Spleen (tissue), 7 donors: ENCODE measurements at regions not wholly inside any gene's neighbourhood (a gene's known extent, or its start where the extent isn't known, plus 50 kb on each side); places are given as distances from the start of the nearest gene placed in this dataset.

Experiments used
- POLR2A ChIP-seq, 3 donors: fragments of 450-650 bp; IDR thresholded peaks; one replicate each; pipeline ENCODE4 v1.5.1; 2017; ENCODE audit warnings: antibody characterized with exemption in 3 of 3, mild to moderate bottlenecking in 1 of 3
- POLR2AphosphoS5 ChIP-seq, 3 donors: sonication (generic); formaldehyde crosslinking; IDR thresholded peaks; one replicate each; pipeline ENCODE4 v1.5.1; 2017; ENCODE audit warnings: antibody characterized with exemption in 3 of 3
- TF ChIP-seq, protein P1 (sequence below), 11 experiments: fragments of 200-600 bp in 7 of 11; fragments of 450-650 bp in 4 of 11; sonication (generic) in 4 of 11; IDR thresholded peaks in 8 of 11; conservative IDR thresholded peaks in 3 of 11; 1 replicate in 7 of 11; 2 replicates in 4 of 11; pipeline versions ENCODE4 v1.4.0 to v1.8.0; 2016 to 2021; ENCODE audit warnings: antibody characterized with exemption in 11 of 11, inconsistent platforms in 4 of 11, mild to moderate bottlenecking in 1 of 11
- donor health status: DM: no; HTN: no; CAD: no; lungs with moderate emphysema.
- donor health status: DM: no; HTN: no; CAD: no.
- donor health status: DM: no; HTN: no; CAD: no.

DNA sequence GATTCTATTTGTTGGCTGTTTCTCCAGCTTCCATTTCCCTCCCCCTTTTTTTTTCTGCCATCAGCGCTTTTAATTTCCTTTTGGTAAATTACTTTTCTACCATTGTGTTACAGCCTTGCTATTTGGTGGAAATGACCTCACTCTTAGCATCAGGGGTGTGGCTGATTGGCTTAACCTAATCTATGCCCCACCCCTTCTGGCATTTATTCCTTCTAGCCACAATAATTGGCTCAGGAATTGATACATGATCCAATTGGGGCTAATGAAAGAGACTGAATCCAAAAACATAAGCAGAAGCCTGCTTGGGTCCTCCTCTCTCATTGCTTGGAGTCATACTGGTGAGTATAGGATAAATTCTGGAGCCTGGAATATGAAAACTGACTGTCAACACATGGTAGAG lies 402.4 kb upstream of the LRRC4C start:
- TF ChIP-seq, protein P1, sequence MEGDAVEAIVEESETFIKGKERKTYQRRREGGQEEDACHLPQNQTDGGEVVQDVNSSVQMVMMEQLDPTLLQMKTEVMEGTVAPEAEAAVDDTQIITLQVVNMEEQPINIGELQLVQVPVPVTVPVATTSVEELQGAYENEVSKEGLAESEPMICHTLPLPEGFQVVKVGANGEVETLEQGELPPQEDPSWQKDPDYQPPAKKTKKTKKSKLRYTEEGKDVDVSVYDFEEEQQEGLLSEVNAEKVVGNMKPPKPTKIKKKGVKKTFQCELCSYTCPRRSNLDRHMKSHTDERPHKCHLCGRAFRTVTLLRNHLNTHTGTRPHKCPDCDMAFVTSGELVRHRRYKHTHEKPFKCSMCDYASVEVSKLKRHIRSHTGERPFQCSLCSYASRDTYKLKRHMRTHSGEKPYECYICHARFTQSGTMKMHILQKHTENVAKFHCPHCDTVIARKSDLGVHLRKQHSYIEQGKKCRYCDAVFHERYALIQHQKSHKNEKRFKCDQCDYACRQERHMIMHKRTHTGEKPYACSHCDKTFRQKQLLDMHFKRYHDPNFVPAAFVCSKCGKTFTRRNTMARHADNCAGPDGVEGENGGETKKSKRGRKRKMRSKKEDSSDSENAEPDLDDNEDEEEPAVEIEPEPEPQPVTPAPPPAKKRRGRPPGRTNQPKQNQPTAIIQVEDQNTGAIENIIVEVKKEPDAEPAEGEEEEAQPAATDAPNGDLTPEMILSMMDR (IDR thresholded peaks at IDR 0.05 in 8 of 11, conservative IDR thresholded peaks at IDR 0.05 in 3 of 11), result no peak
- TF ChIP-seq POLR2A (IDR thresholded peaks at IDR 0.05) (no peak), POLR2AphosphoS5 (IDR thresholded peaks at IDR 0.05) (no peak)
